Left ventricle myocardium inferior (tissue), 1 donor: ENCODE measurements at regions not wholly inside any gene's neighbourhood (a gene's known extent, or its start where the extent isn't known, plus 50 kb on each side); places are given as distances from the start of the nearest gene placed in this dataset.
"Not testable (repeated sequence)": the region's sequence is repeated elsewhere in the genome, so short reads cannot be mapped to it uniquely, and the experiment has no call there.

ENCODE experiments used
- DNase-seq: peaks from one replicate; pipeline ENCODE4 v3.0.0-alpha.2; 2020
- H3K27ac ChIP-seq: fragments of 200-600 bp; replicated peaks from 2 replicates; pipeline ENCODE4 v1.8.0; 2021
- H3K27me3 ChIP-seq: fragments of 200-600 bp; 2 replicates; pipeline ENCODE4 v1.8.0; 2021; ENCODE audit warnings: low read depth
- H3K36me3 ChIP-seq: fragments of 200-600 bp; 2 replicates; pipeline ENCODE4 v1.8.0; 2021
- H3K4me1 ChIP-seq: fragments of 200-600 bp; 2 replicates; pipeline ENCODE4 v1.8.0; 2021
- H3K4me3 ChIP-seq: fragments of 200-600 bp; 2 replicates; pipeline ENCODE4 v1.8.0; 2021; ENCODE audit warnings: mild to moderate bottlenecking, moderate library complexity
- H3K9me3 ChIP-seq: fragments of 200-600 bp; replicated peaks from 2 replicates; pipeline ENCODE4 v1.8.0; 2021
- intact Hi-C: fragments of 100-400 bp; cut with micrococcal nuclease; formaldehyde crosslinking; loops from one replicate; pipeline ENCODE4 v1.11.0; 2022
- TF ChIP-seq, protein P1 (sequence below): fragments of 200-600 bp; IDR thresholded peaks from 2 replicates; pipeline ENCODE4 v1.8.0; 2021; ENCODE audit warnings: antibody characterized with exemption, mild to moderate bottlenecking, borderline replicate concordance
- donor health status: DM: no; HTN: yes; CAD: no; lungs with severe emphysema.

DNA sequence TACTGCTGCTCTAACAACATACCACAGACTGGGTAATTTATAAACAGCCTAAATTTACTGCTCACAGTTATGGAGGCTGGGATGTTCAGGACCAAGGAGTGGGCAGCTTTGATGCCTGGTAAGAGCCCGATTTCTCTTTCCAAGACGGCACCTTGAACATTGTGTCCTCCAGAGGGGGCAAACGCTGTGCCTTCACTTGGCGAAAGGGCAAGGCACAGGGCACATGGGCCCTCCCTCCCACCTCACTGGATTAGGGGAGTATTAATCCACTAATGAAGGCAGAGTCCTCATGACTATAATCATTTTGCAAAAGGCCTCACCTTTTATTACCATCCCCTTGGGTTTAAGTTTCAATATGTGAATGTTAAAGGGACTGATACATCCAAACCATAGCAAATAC, 397.7 kb downstream of the TMEM38B start:
- H3K27ac ChIP-seq, result no peak overlapping the region
- no peak overlapping the region for H3K4me3 ChIP-seq
- H3K27me3 ChIP-seq, result no peaks in the 10 kb centered on the region
- H3K9me3 ChIP-seq, result peaks cover 17% of the 10 kb centered on the region
- intact Hi-C loops, result no loop called here
- DNase-seq, result no peak
- H3K4me1 ChIP-seq, result no peaks in the 10 kb centered on the region
- TF ChIP-seq, protein P1, sequence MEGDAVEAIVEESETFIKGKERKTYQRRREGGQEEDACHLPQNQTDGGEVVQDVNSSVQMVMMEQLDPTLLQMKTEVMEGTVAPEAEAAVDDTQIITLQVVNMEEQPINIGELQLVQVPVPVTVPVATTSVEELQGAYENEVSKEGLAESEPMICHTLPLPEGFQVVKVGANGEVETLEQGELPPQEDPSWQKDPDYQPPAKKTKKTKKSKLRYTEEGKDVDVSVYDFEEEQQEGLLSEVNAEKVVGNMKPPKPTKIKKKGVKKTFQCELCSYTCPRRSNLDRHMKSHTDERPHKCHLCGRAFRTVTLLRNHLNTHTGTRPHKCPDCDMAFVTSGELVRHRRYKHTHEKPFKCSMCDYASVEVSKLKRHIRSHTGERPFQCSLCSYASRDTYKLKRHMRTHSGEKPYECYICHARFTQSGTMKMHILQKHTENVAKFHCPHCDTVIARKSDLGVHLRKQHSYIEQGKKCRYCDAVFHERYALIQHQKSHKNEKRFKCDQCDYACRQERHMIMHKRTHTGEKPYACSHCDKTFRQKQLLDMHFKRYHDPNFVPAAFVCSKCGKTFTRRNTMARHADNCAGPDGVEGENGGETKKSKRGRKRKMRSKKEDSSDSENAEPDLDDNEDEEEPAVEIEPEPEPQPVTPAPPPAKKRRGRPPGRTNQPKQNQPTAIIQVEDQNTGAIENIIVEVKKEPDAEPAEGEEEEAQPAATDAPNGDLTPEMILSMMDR, result no peak
- H3K36me3 ChIP-seq, result no peaks in the 10 kb centered on the region

DNA sequence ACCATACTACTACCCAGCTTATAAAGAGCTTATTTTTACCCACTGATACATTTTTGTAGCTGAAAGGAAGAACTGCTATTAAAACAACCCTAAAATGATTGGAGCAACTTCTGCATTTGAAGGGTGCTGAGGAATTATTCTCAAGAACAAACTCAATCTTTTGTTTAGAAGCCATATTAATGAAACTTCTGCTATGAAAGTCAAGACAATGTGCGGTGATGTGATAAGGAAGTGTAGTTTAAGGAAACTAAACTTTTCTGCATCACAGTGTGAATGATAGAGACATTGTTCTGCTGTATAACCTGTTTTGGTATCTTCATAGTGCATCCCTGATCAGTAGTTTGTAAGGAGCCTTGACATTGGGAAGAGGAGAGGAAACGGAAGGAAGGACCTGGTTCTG, 408.5 kb downstream of the TMEM38B start:
- Histone ChIP-seq H3K4me1 (no peaks in the 10 kb centered on the region), H3K27me3 (no peaks in the 10 kb centered on the region), H3K27ac (no peak overlapping the region), H3K9me3 (no peaks in the 10 kb centered on the region), H3K36me3 (no peaks in the 10 kb centered on the region), H3K4me3 (no peak overlapping the region)
- DNase-seq, result no peak
- intact Hi-C loops, result no loop called here
- TF ChIP-seq, protein P1, result no peak

DNA sequence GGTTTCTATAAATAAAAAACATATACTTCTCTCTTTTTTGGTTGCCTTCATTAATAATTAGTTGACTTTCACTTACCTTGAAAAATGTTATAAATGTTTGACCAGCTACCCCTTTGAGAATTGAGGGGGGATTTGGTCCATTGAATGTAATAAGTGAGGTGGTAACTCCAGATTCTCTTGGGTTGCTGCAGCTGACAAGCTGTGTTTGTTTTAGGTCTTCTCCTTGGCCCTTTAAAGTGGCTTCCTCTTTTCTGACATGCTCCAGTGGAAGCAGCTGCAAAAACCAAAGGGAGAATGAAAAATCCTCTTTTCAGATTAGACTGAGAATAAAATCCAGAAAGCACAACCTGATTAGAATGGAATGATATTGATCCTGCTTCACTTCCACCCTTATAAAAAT, 410.5 kb downstream of the TMEM38B start:
- Histone ChIP-seq H3K36me3 (no peaks in the 10 kb centered on the region), H3K4me3 (no peak overlapping the region), H3K27me3 (no peaks in the 10 kb centered on the region), H3K9me3 (no peaks in the 10 kb centered on the region), H3K4me1 (no peaks in the 10 kb centered on the region), H3K27ac (no peak overlapping the region)
- intact Hi-C loops, result no loop called here
- DNase-seq, result no peak
- TF ChIP-seq, protein P1, result no peak

DNA sequence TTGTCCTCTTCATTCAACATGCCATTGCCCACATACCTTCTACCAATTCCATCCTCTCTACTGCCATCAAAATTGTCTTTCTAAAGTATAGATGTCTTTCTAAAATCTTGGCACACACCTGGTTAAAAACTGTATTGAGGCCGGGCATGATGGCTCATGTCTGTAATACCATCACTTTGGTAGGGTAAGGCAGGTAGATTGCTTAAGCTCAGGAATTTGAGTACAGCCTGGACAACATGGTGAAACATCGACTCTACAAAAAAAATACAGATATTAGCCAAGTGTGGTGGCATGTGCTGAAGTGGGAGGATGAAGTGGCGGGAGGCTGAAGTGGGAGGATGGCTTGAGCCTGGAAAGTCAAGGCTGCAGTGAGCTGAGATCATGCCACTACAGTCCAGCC, 412.1 kb downstream of the TMEM38B start:
- TF ChIP-seq, protein P1, result no peak
- Histone ChIP-seq H3K27me3 (no peaks in the 10 kb centered on the region), H3K4me3 (no peak overlapping the region), H3K36me3 (no peaks in the 10 kb centered on the region), H3K4me1 (no peaks in the 10 kb centered on the region), H3K27ac (no peak overlapping the region), H3K9me3 (no peaks in the 10 kb centered on the region)
- no peak for DNase-seq
- intact Hi-C loops, result no loop called here

DNA sequence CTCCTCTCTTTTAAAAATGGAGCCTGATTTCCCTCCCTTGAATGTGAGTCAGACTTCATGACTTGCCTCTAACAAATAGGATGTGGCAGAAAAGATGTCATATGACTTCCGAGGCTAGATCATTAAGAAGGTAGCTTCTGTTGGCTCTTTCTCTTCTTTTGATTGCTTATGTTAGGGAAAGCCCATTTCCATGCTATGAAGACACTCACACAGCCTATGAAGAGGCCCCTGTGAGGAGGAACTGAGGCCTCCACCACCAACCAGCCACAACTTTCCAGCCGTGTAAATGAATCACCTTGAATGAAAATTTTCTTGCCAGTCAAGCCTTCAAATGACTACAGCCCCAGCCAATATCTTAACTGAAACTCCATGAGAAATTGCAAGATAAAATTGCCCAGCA, 413.4 kb downstream of the TMEM38B start:
- intact Hi-C loops, result no loop called here

DNA sequence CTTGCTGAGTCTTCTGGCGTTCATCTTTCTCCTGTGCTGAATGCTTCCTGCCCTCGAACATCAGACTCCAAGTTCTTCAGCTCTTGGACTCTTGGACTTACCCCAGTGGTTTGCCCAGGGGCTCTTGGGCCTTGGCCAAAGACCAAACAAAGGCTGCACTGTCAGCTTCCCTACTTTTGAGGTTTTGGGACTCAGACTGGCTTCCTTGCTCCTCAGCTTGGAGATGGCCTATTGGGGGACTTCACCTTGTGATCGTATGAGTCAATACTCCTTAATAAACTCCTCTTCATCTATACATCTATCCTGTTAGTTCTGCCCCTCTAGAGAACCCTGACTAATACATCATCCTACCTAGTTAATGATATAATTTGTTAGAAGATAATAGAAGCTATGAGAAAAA, 415.4 kb downstream of the TMEM38B start:
- H3K27ac ChIP-seq, H3K4me3 ChIP-seq, intact Hi-C loops, H3K9me3 ChIP-seq, DNase-seq, H3K4me1 ChIP-seq, H3K27me3 ChIP-seq, H3K36me3 ChIP-seq: not testable (repeated sequence)

More for the DNA sequence above, 413.4 kb downstream of the TMEM38B start:
- DNase-seq, result no peak
- Histone ChIP-seq H3K36me3 (no peaks in the 10 kb centered on the region), H3K4me3 (no peak overlapping the region), H3K4me1 (no peaks in the 10 kb centered on the region), H3K27ac (no peak overlapping the region), H3K9me3 (no peaks in the 10 kb centered on the region), H3K27me3 (no peaks in the 10 kb centered on the region)
- TF ChIP-seq, protein P1, result no peak
